ENCODE measurements at regions not wholly inside any gene's neighbourhood (a gene's known extent, or its start where the extent isn't known, plus 50 kb on each side); places are given as distances from the start of the nearest gene placed in this dataset.
"Not testable (repeated sequence)": the region's sequence is repeated elsewhere in the genome, so short reads cannot be mapped to it uniquely, and the experiment has no call there.

- no peak for DNase-seq (ENCODE audit: low read depth, low spot score)
These were observed 193.5 kb upstream of the SPTLC3 start for GRCh38 chr20:12815231-12815768.

- DNase-seq (ENCODE audit: low read depth, low spot score) = no peak
These were observed 192.9 kb upstream of the SPTLC3 start for GRCh38 chr20:12815778-12816408.

GRCh38 chr20:12821249-12821648 is 187.5 kb upstream of the SPTLC3 start:
- no peak for DNase-seq (ENCODE audit: low read depth, low spot score)

GRCh38 chr20:12823734-12824133 is 185.0 kb upstream of the SPTLC3 start:
- DNase-seq (ENCODE audit: low read depth, low spot score) = no peak

DNA sequence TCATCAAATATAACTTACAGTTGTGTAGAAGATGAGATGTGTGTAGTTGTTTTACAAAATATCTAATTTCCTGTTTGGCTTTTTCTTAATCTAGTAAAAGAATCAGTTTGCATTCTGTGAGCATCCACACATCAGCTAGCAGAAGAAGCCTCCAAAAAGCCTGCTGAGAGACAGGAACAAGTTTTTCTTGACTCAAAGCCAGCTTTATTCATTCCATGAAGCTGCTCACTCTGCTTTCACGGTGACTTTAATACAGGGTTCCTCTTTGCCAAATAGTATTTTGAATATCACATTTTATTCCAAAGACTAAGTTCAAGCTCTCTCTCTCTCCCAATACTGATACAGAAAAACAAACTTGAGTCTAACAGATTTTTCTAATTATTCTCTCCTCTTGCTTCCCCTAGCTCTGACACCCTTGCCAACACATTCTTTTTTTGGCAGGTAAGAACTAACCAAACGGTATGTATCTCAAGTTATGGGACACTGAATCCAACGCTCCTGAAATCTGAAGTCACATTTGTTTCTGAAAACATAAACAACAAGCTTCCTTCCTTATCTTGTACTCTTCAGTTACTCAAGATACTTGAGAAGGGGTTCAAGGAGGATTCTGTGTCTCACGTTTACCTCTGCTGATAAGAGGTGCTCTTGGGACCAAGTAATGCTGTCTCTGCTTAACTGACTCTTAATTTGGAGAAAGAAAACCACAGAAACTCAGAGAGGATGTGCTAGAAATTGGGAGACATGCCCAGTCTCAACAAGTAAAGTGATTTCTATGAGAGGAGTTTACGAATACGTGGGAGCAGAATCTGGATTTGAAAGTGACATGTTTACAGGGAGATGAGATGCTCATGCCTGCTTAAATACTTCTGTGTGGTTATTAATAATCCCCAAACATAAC is 184.2 kb upstream of the SPTLC3 start:
- DNase-seq (ENCODE audit: low read depth, low spot score) = no peak

DNA sequence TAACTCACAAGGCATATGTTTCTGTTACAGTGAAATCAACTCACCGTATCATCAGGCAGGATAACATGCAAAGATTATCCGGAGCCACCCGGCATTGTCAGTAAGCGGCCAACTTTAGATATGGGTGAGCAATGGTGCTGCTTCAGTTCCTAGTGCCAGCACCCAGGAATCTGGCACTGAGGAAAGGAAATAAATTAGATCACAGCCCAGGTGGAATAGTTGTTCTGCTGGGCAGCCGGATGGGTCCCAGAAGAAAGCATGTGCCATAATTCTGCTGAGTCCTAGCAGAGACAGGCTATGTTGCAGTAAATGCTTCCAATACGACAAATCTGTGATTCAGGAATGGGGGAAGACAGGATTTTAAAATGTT is 183.6 kb upstream of the SPTLC3 start:
- no peak for DNase-seq (ENCODE audit: low read depth, low spot score)

GRCh38 chr20:12827816-12828385 is 180.9 kb upstream of the SPTLC3 start:
- DNase-seq (ENCODE audit: low read depth, low spot score) = no peak

GRCh38 chr20:12829170-12829569 is 179.6 kb upstream of the SPTLC3 start:
- no peak for DNase-seq (ENCODE audit: low read depth, low spot score)

- no peak for DNase-seq (ENCODE audit: low read depth, low spot score)
These were observed 174.9 kb upstream of the SPTLC3 start for GRCh38 chr20:12833861-12834260.

GRCh38 chr20:12835999-12836398 is 172.8 kb upstream of the SPTLC3 start:
- DNase-seq (ENCODE audit: low read depth, low spot score) = no peak

GRCh38 chr20:12837646-12838045 is 171.1 kb upstream of the SPTLC3 start:
- no peak for DNase-seq (ENCODE audit: low read depth, low spot score)

DNA sequence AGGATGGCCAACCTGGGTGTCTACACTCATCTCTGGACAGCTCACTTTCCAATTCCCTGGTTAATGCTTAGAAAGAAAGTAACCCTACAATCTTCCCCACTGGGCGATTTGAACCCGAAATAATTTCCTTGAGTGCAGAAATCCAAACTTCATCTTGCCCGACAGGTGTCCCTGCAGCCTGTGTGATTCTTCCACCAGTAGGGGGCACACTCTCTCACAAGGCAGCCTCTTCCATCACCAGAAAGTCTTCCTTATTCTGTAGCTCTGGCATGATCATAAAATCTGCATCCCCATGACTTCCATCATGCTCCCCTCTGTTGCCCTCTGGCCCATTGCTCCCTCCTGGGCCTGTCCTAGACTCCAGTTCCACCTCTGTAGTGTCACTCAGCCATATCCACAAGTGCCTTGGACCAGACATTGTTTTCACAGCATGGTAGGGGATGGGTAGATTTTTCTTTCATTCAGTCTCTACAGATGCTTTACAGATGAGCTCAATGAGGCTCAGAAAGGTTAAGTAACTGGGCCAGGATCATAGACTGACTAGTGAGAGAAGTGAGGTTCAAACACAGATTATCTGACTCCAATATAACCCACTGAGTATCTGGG is 170.4 kb upstream of the SPTLC3 start:
- no peak for DNase-seq (ENCODE audit: low read depth, low spot score)

GRCh38 chr20:12847872-12848271 is 160.9 kb upstream of the SPTLC3 start:
- no peak for DNase-seq (ENCODE audit: low read depth, low spot score)

- DNase-seq (ENCODE audit: low read depth, low spot score) = no peak
These were observed 159.4 kb upstream of the SPTLC3 start for GRCh38 chr20:12849225-12849910.

- DNase-seq (ENCODE audit: low read depth, low spot score) = not testable (repeated sequence)
These were observed 151.1 kb upstream of the SPTLC3 start for GRCh38 chr20:12857643-12858042.

GRCh38 chr20:12860619-12861247 is 148.0 kb upstream of the SPTLC3 start:
- no peak for DNase-seq (ENCODE audit: low read depth, low spot score)

GRCh38 chr20:12869669-12870068 is 139.1 kb upstream of the SPTLC3 start:
- no peak for DNase-seq (ENCODE audit: low read depth, low spot score)

- DNase-seq (ENCODE audit: low read depth, low spot score) = no peak
These were observed 138.2 kb upstream of the SPTLC3 start for GRCh38 chr20:12870588-12870987.

GRCh38 chr20:12874933-12875332 is 133.8 kb upstream of the SPTLC3 start:
- no peak for DNase-seq (ENCODE audit: low read depth, low spot score)

DNA sequence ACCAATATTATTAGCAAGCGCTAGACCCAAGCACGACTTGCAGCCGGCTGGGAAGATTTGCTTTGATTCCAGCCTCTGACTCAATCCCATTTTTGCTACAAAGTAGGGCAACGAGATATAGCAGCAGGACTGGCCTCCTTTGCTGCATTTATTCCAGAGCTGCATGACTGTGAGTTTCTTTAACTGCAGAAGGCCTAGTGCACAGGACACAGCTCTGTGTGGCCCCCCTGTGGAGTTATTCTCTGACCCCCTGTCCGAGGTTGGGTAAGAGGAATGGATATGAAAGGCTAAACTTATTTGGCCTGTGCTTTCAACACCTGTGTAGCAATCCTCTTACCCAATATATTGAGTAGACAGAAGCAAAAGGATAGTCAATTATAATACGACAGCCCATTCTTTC is 133.3 kb upstream of the SPTLC3 start:
- no peak for DNase-seq (ENCODE audit: low read depth, low spot score)

Data from brain pericyte (primary cell).